Astrocyte of the spinal cord (primary cell): ENCODE measurements at regions not wholly inside any gene's neighbourhood (a gene's known extent, or its start where the extent isn't known, plus 50 kb on each side); places are given as distances from the start of the nearest gene placed in this dataset.
A peak's percentile ranks its signal among the peaks of the same experiment; 100 is the strongest.

ENCODE experiments used
- DNase-seq: peaks from one replicate; pipeline ENCODE4 v3.0.0; 2011; ENCODE audit warnings: low read depth, low spot score
- H3K4me3 ChIP-seq: 2 replicates; pipeline ENCODE4 v1.5.1; 2011; ENCODE audit warnings: low read depth, mild to moderate bottlenecking, low read length, moderate library complexity
- in situ Hi-C: cut with HindIII; loops from 2 replicates; pipeline ENCODE4 v1.10.0; 2017; ENCODE audit warnings: low sequenced_read_pairs
- TF ChIP-seq, protein P1 (sequence below): IDR thresholded peaks from 2 replicates; pipeline ENCODE4 v1.5.1; 2012; ENCODE audit warnings: low read depth, mild to moderate bottlenecking, low read length, inconsistent platforms

DNA sequence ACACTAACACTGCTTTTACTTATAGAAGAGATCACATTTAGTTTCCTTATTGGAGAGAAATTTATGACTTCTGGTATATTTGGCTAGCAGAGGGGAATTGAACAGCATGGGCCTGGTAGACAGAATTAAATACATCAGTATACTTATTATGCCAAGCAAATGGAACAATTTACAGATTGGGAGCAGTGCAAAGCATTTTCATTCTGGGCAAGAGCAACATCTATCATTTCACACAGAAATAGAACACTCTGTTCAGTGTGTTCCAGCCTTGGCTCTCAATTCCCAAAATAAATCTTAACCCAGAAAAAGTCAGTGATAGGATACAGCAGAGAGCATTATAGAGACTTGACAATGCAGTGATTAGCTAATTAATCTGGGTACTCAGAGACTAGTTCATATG lies 604.0 kb upstream of the SLITRK6 start:
- TF ChIP-seq, protein P1, sequence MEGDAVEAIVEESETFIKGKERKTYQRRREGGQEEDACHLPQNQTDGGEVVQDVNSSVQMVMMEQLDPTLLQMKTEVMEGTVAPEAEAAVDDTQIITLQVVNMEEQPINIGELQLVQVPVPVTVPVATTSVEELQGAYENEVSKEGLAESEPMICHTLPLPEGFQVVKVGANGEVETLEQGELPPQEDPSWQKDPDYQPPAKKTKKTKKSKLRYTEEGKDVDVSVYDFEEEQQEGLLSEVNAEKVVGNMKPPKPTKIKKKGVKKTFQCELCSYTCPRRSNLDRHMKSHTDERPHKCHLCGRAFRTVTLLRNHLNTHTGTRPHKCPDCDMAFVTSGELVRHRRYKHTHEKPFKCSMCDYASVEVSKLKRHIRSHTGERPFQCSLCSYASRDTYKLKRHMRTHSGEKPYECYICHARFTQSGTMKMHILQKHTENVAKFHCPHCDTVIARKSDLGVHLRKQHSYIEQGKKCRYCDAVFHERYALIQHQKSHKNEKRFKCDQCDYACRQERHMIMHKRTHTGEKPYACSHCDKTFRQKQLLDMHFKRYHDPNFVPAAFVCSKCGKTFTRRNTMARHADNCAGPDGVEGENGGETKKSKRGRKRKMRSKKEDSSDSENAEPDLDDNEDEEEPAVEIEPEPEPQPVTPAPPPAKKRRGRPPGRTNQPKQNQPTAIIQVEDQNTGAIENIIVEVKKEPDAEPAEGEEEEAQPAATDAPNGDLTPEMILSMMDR, result no peak
- DNase-seq, result no peak
- H3K4me3 ChIP-seq, result no peak overlapping the region
- in situ Hi-C loops, result no loop called here

DNA sequence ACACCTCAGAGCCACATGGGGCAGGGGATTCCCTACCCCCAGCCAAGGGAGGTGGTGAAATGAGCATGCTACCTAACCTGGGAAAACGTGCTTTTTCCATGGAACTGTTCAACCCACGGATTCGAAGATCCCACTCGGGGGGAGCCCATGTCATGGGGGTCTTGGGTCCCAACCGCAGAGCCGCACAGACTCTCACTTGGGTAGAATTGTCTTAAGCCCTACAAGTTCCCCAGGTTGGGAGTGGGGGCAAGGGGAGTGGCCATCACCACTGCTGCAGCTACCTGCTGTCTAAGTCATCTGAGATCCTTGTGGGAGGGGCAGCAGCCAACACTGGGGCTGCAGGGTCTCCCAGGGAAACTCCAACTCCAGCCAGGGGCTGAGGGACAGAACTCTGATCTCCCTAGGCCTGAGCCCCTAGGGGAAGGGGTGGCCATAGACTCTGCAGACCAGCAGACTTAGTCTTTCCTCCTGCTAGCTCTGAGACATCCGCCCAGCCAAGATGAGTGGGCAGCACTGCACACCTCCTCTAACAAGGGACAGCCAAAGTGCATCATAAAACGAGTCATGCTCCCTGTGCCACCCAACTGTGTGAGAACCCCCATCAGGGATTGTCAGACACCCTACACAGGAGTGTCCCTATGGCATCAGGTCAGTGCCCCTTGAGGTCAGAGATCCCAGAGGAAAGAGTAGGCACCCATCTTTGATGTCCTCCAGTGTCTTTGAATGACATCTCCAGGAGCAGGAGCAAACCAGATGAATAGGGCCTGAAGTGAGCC lies 610.4 kb upstream of the SLITRK6 start:
- H3K4me3 ChIP-seq, result no peak overlapping the region
- in situ Hi-C loops, result no loop called here
- TF ChIP-seq, protein P1, result no peak
- DNase-seq, result no peak

DNA sequence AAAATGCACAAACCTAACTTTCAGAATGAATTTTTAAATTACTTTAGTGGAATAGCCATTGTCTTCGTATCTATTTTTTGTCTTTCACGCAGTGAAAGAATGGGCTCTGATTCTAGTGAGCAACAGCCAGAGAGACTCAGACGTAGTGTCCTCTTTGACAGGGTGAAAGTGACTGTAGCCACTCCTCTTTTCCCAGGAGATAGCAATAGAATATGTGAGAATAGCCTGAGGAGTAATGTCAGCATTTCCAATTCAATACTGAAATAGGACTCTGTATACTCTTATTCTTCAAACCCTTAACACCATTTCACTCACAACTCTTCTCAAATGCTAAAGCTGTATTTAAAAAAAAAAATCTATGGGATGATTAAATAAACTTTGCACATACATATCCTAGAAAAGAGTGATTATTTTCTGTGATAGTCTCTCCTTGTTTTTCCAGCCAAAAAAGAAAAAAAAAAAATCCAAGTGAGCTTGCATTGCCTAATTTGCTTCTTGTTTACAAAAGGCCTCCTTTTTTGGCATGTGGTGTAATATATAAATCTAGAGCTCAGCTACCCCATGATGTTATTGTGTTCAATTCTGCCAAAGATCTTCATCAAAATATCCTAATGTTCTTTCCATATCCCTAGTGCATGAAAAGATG lies 626.1 kb upstream of the SLITRK6 start:
- H3K4me3 ChIP-seq, result no peak overlapping the region
- in situ Hi-C loops, result no loop called here
- TF ChIP-seq, protein P1, result no peak
- DNase-seq, result no peak

DNA sequence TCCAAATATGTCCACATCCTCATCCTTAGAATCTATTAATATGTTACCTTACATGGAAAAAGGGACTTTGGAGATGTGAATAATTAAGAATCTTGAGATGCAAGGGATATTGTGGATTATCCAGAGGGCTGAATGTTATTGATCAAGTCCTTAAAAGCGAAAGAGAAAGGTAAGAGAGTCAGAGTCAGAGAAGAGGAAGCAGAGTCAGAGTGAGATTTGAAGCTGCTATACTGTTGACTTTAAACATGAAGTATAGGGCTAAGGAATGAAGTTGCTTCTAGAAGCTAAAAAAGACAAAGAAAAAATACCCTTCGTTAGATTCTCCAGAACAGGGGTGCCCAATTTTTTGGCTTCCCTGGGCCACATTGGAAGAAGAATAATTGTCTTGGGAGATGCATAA lies 627.2 kb upstream of the SLITRK6 start:
- in situ Hi-C loops, result no loop called here
- H3K4me3 ChIP-seq, result no peak overlapping the region
- DNase-seq, result no peak
- TF ChIP-seq, protein P1, result no peak

DNA sequence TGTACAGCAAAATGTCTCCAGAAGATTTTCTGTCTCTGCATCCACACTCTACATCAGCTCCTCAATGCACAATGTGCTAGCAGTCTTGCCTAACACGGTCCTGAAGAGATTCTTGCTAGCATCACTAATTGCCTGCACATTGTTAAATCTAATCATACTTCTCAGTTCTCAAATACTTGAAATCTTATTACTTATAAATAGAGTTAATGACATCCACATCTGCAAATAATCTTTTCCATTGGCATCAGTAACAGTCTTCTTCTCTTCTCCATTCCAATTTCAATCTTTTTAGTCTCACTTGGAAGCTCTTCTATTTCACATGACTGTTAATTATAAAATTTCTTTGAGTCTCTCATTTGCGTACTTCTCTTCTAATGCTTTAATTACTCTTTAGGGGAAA lies 630.5 kb upstream of the SLITRK6 start:
- TF ChIP-seq, protein P1, result no peak
- in situ Hi-C loops, result no loop called here

DNA sequence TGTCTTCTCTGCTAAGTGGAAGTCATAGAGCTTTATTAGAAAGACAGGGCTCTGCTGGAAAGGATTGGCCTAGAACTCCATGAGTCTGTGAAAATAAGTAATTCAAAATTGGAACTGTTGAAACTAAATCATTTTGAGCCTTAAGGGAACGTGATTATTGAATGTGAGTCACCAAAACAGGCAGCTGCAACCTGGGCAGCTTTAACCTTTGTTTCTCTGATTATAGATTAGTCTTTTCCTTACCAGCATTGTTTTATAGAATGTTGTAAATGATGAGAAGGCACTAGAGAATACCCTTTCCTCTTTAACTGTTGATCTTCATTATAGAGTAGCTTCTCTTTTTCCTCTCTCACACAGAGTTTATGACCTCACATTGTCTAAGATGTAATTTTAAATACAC lies 638.8 kb upstream of the SLITRK6 start:
- DNase-seq, result peak; percentile 12
- TF ChIP-seq, protein P1, result no peak
- no peak overlapping the region for H3K4me3 ChIP-seq
- in situ Hi-C loops, result no loop called here

More for the DNA sequence above, 630.5 kb upstream of the SLITRK6 start:
- H3K4me3 ChIP-seq, result no peak overlapping the region
- no peak for DNase-seq
